Uterus (tissue), 3 donors: ENCODE measurements at regions not wholly inside any gene's neighbourhood (a gene's known extent, or its start where the extent isn't known, plus 50 kb on each side); places are given as distances from the start of the nearest gene placed in this dataset.

ENCODE experiments used
- DNase-seq, 2 donors: peaks; one replicate each; pipeline ENCODE4 v3.0.0-alpha.2; 2019 to 2020
- H3K27ac ChIP-seq, 2 donors: fragments of 200-600 bp; sonication (generic); 1 replicate in 1 of 2; 2 replicates in 1 of 2; pipeline ENCODE4 v1.5.1; 2016 to 2018
- H3K27me3 ChIP-seq, 2 donors: fragments of 200-600 bp; sonication (generic); one replicate each; pipeline ENCODE4 v1.5.1; 2018 to 2019; ENCODE audit warnings: control low read depth in 1 of 2
- H3K36me3 ChIP-seq, 2 donors: fragments of 200-600 bp; sonication (generic); one replicate each; pipeline ENCODE4 v1.5.1; 2019; ENCODE audit warnings: control low read depth in 1 of 2
- H3K4me1 ChIP-seq, 2 donors: fragments of 200-600 bp; sonication (generic); one replicate each; pipeline ENCODE4 v1.5.1; 2018 to 2019; ENCODE audit warnings: control low read depth in 1 of 2
- H3K4me3 ChIP-seq, 2 donors: fragments of 200-600 bp; sonication (generic); 1 replicate in 1 of 2; 2 replicates in 1 of 2; pipeline ENCODE4 v1.5.1; 2018 to 2019; ENCODE audit warnings: mild to moderate bottlenecking in 1 of 2
- H3K9me3 ChIP-seq, 2 donors: fragments of 200-600 bp; sonication (generic); one replicate each; pipeline ENCODE4 v1.5.1; 2019; ENCODE audit warnings: control low read depth in 1 of 2
- CTCF ChIP-seq, 4 experiments: fragments of 200-600 bp in 2 of 4; fragments of 450-650 bp in 2 of 4; sonication (generic) in 2 of 4; IDR thresholded peaks; one replicate each; pipeline ENCODE4 v1.5.1; 2016 to 2019; ENCODE audit warnings: antibody characterized with exemption in 4 of 4, mild to moderate bottlenecking in 2 of 4, moderate library complexity in 1 of 4
- POLR2A ChIP-seq, 2 donors: fragments of 450-650 bp; IDR thresholded peaks; one replicate each; pipeline ENCODE4 v1.6.1; 2016; ENCODE audit warnings: antibody characterized with exemption in 2 of 2, mild to moderate bottlenecking in 1 of 2, moderate library complexity in 1 of 2
- intact Hi-C: fragments of 100-400 bp; cut with DNase I; formaldehyde crosslinking; loops from one replicate; pipeline ENCODE4 v1.15.1; 2023; ENCODE audit warnings: low total_unique reads
- donor health status: DM: yes; HTN: yes; CAD: no.

GRCh38 chr16:51053775-51054174 is 97.3 kb downstream of the SALL1 start:
- intact Hi-C loops: no loop called here
- Histone ChIP-seq H3K27me3 (no peaks in the 10 kb centered on the region), H3K27ac (no peak overlapping the region), H3K36me3 (no peaks in the 10 kb centered on the region), H3K4me3 (no peak overlapping the region), H3K9me3 (no peaks in the 10 kb centered on the region), H3K4me1 (no peaks in the 10 kb centered on the region)
- no peak for TF ChIP-seq CTCF (IDR thresholded peaks at IDR 0.05)
- TF ChIP-seq POLR2A (IDR thresholded peaks at IDR 0.05): no peak
- no peak for DNase-seq

- Histone ChIP-seq H3K27ac (no peak overlapping the region), H3K9me3 (no peaks in the 10 kb centered on the region), H3K36me3 (no peaks in the 10 kb centered on the region), H3K4me3 (no peak overlapping the region), H3K27me3 (no peaks in the 10 kb centered on the region), H3K4me1 (no peaks in the 10 kb centered on the region)
- intact Hi-C loops: no loop called here
- DNase-seq: no peak
- TF ChIP-seq POLR2A (IDR thresholded peaks at IDR 0.05) (no peak), CTCF (IDR thresholded peaks at IDR 0.05) (no peak)
Measured at GRCh38 chr16:51051671-51052070, 99.4 kb downstream of the SALL1 start.

- intact Hi-C loops: no loop called here
- no peak overlapping the region for H3K27ac ChIP-seq
- no peaks in the 10 kb centered on the region for H3K9me3 ChIP-seq
- DNase-seq: no peak
- no peak for TF ChIP-seq CTCF (IDR thresholded peaks at IDR 0.05)
- TF ChIP-seq POLR2A (IDR thresholded peaks at IDR 0.05): no peak
- no peak overlapping the region for H3K4me3 ChIP-seq
- no peaks in the 10 kb centered on the region for H3K27me3 ChIP-seq
- H3K4me1 ChIP-seq: no peaks in the 10 kb centered on the region
- H3K36me3 ChIP-seq: no peaks in the 10 kb centered on the region
Measured at GRCh38 chr16:51050377-51050706, 100.7 kb downstream of the SALL1 start.

GRCh38 chr16:51049678-51050376 is 101.2 kb downstream of the SALL1 start:
- no peaks in the 10 kb centered on the region for H3K9me3 ChIP-seq
- no peak for DNase-seq
- no peaks in the 10 kb centered on the region for H3K27me3 ChIP-seq
- no peaks in the 10 kb centered on the region for H3K36me3 ChIP-seq
- no peak overlapping the region for H3K27ac ChIP-seq
- intact Hi-C loops: no loop called here
- no peaks in the 10 kb centered on the region for H3K4me1 ChIP-seq
- no peak overlapping the region for H3K4me3 ChIP-seq
- no peak for TF ChIP-seq POLR2A (IDR thresholded peaks at IDR 0.05)
- no peak for TF ChIP-seq CTCF (IDR thresholded peaks at IDR 0.05)

- no peak for TF ChIP-seq POLR2A (IDR thresholded peaks at IDR 0.05)
- TF ChIP-seq CTCF (IDR thresholded peaks at IDR 0.05): no peak
- H3K4me1 ChIP-seq: no peaks in the 10 kb centered on the region
- H3K36me3 ChIP-seq: no peaks in the 10 kb centered on the region
- intact Hi-C loops: no loop called here
- H3K4me3 ChIP-seq: no peak overlapping the region
- no peak overlapping the region for H3K27ac ChIP-seq
- H3K27me3 ChIP-seq: no peaks in the 10 kb centered on the region
- no peaks in the 10 kb centered on the region for H3K9me3 ChIP-seq
- DNase-seq: no peak
Measured at GRCh38 chr16:51049276-51049675, 101.8 kb downstream of the SALL1 start.
